HPDE6-E6E7 (cell line): ENCODE measurements at regions not wholly inside any gene's neighbourhood (a gene's known extent, or its start where the extent isn't known, plus 50 kb on each side); places are given as distances from the start of the nearest gene placed in this dataset.

Experiments used
- DNase-seq: peaks from one replicate; pipeline ENCODE4 v3.0.0; 2011; ENCODE audit warnings: missing footprints; ENCODE audit errors: extremely low spot score

GRCh38 chr2:226396541-226396940, 403.1 kb downstream of the IRS1 start:
- DNase-seq: no peak

- no peak for DNase-seq
Observed at GRCh38 chr2:226387499-226387942, 412.1 kb downstream of the IRS1 start.

- DNase-seq: no peak
Observed at GRCh38 chr2:226383461-226383860, 416.2 kb downstream of the IRS1 start.

GRCh38 chr2:226380679-226381078, 418.9 kb downstream of the IRS1 start:
- DNase-seq: no peak

GRCh38 chr2:226378753-226379705, 420.6 kb downstream of the IRS1 start:
- DNase-seq: no peak

- DNase-seq: no peak
Observed at GRCh38 chr2:226376516-226377180, 423.0 kb downstream of the IRS1 start.

- DNase-seq: no peak
Observed at GRCh38 chr2:226366920-226367319, 432.7 kb downstream of the IRS1 start.

- DNase-seq: no peak
Observed at GRCh38 chr2:226364217-226364616, 435.4 kb downstream of the IRS1 start.

- DNase-seq: no peak
Observed at GRCh38 chr2:226362980-226363379, 436.6 kb downstream of the IRS1 start.

GRCh38 chr2:226360658-226361057, 439.0 kb downstream of the IRS1 start:
- DNase-seq: no peak

GRCh38 chr2:226358688-226359087, 440.9 kb downstream of the IRS1 start:
- DNase-seq: no peak

GRCh38 chr2:226357816-226358215, 441.8 kb downstream of the IRS1 start:
- no peak for DNase-seq

- no peak for DNase-seq
Observed at GRCh38 chr2:226355600-226355999, 444.0 kb downstream of the IRS1 start.

GRCh38 chr2:226354434-226354833, 445.2 kb downstream of the IRS1 start:
- no peak for DNase-seq

GRCh38 chr2:226352941-226353560, 446.6 kb downstream of the IRS1 start:
- DNase-seq: no peak

GRCh38 chr2:226351711-226352110, 447.9 kb downstream of the IRS1 start:
- no peak for DNase-seq

GRCh38 chr2:226339616-226340015, 460.0 kb downstream of the IRS1 start:
- no peak for DNase-seq

- no peak for DNase-seq
Observed at GRCh38 chr2:226338825-226339224, 460.8 kb downstream of the IRS1 start.

- no peak for DNase-seq
Observed at GRCh38 chr2:226337941-226338600, 461.5 kb downstream of the IRS1 start.

GRCh38 chr2:226336283-226336682, 463.3 kb downstream of the IRS1 start:
- no peak for DNase-seq

GRCh38 chr2:226334981-226335720, 464.5 kb downstream of the IRS1 start:
- no peak for DNase-seq
